Upper lobe of left lung (tissue), 4 donors: ENCODE measurements at regions not wholly inside any gene's neighbourhood (a gene's known extent, or its start where the extent isn't known, plus 50 kb on each side); places are given as distances from the start of the nearest gene placed in this dataset.

Experiments used
- POLR2A ChIP-seq, 4 donors: fragments of 450-650 bp; IDR thresholded peaks; one replicate each; pipeline ENCODE4 v1.5.1; 2016 to 2017; ENCODE audit warnings: antibody characterized with exemption in 4 of 4, mild to moderate bottlenecking in 2 of 4
- POLR2AphosphoS5 ChIP-seq, 2 donors: sonication (generic); formaldehyde crosslinking; IDR thresholded peaks; one replicate each; pipeline ENCODE4 v1.5.1; 2017; ENCODE audit warnings: antibody characterized with exemption in 2 of 2
- TF ChIP-seq, protein P1 (sequence below), 6 experiments: fragments of 450-650 bp in 4 of 6; fragments of 200-600 bp in 2 of 6; sonication (generic) in 2 of 6; IDR thresholded peaks; one replicate each; pipeline ENCODE4 v1.5.1; 2016 to 2019; ENCODE audit warnings: antibody characterized with exemption in 6 of 6

DNA sequence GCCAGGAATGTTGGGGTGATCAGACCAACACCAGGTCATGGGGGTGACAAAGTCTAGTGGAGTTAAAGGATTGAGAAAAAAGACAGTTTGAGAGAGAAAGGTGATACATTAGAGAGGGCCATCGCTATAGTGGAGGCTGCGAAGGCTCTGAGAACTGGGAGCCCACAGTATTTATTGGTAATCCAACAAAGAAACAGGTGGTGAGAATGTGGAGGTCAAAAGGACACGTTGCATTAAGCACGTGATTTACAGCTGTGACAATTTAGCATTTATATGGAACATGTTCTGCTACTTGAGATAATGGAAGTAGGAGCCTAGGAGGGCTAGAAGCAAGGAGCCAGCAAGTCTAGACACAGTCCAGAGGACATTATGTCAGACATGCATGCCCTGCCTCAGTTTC is 2086.5 kb upstream of the C9orf72 start:
- TF ChIP-seq, protein P1, sequence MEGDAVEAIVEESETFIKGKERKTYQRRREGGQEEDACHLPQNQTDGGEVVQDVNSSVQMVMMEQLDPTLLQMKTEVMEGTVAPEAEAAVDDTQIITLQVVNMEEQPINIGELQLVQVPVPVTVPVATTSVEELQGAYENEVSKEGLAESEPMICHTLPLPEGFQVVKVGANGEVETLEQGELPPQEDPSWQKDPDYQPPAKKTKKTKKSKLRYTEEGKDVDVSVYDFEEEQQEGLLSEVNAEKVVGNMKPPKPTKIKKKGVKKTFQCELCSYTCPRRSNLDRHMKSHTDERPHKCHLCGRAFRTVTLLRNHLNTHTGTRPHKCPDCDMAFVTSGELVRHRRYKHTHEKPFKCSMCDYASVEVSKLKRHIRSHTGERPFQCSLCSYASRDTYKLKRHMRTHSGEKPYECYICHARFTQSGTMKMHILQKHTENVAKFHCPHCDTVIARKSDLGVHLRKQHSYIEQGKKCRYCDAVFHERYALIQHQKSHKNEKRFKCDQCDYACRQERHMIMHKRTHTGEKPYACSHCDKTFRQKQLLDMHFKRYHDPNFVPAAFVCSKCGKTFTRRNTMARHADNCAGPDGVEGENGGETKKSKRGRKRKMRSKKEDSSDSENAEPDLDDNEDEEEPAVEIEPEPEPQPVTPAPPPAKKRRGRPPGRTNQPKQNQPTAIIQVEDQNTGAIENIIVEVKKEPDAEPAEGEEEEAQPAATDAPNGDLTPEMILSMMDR (IDR thresholded peaks at IDR 0.05): no peak
- TF ChIP-seq POLR2A (IDR thresholded peaks at IDR 0.05) (no peak), POLR2AphosphoS5 (IDR thresholded peaks at IDR 0.05) (no peak)
